OCI-LY7 (cell line): ENCODE measurements at regions not wholly inside any gene's neighbourhood (a gene's known extent, or its start where the extent isn't known, plus 50 kb on each side); places are given as distances from the start of the nearest gene placed in this dataset.

Experiments
- BruUV-seq: library from RNA; stranded (reverse); fragments of 400-500 nt; replicated peaks from 2 replicates; lab custom pipeline; 2021; lab: Mats Ljungman, UMichigan
- CTCF ChIA-PET: fragments of 300-600 bp; sonication (Branson Sonifier 250); formaldehyde crosslinking; loops from one replicate; lab custom pipeline; 2022; ENCODE audit warnings: antibody characterized with exemption; ENCODE audit not compliant: unreplicated experiment; lab: Charles Lee
- POLR2A ChIA-PET: fragments of 300-600 bp; sonication (Branson Sonifier 250); formaldehyde crosslinking; loops from one replicate; lab custom pipeline; 2022; ENCODE audit warnings: antibody characterized with exemption; lab: Charles Lee
- DNase-seq: peaks from one replicate; pipeline ENCODE4 v3.0.0-alpha.2; 2015; ENCODE audit warnings: low spot score
- H2AFZ ChIP-seq: fragments of 200-600 bp; sonication (generic), shearing (Covaris generic); 2 replicates; pipeline ENCODE4 v1.6.1; 2014; ENCODE audit warnings: mild to moderate bottlenecking, antibody characterized with exemption, low read length, moderate library complexity
- H3K27ac ChIP-seq: fragments of 200-600 bp; sonication (generic); 2 replicates; pipeline ENCODE4 v1.5.1; 2014; ENCODE audit warnings: mixed run types, low read depth, mild to moderate bottlenecking, moderate library complexity, low read length, inconsistent platforms; ENCODE audit not compliant: poor library complexity, severe bottlenecking
- H3K36me3 ChIP-seq: fragments of 200-600 bp; sonication (generic); 2 replicates; pipeline ENCODE4 v1.6.1; 2014; ENCODE audit warnings: mild to moderate bottlenecking, antibody characterized with exemption, low read length, moderate library complexity, mixed read lengths; ENCODE audit not compliant: insufficient read depth
- H3K4me1 ChIP-seq: fragments of 200-600 bp; sonication (generic); 2 replicates; pipeline ENCODE4 v1.5.1; 2014; ENCODE audit warnings: mild to moderate bottlenecking, low read length; ENCODE audit not compliant: insufficient read depth, poor library complexity, severe bottlenecking
- H3K4me2 ChIP-seq: fragments of 200-600 bp; sonication (generic); 2 replicates; pipeline ENCODE4 v1.6.1; 2014; ENCODE audit warnings: mild to moderate bottlenecking, low read length
- H3K4me3 ChIP-seq: fragments of 200-600 bp; sonication (generic); 2 replicates; pipeline ENCODE4 v1.5.1; 2014; ENCODE audit warnings: mild to moderate bottlenecking, low read depth, low read length; ENCODE audit not compliant: poor library complexity, severe bottlenecking
- H3K79me2 ChIP-seq: fragments of 200-600 bp; sonication (generic); 2 replicates; pipeline ENCODE4 v1.6.1; 2016; ENCODE audit warnings: low read depth, mild to moderate bottlenecking, low read length, moderate library complexity, mixed read lengths; ENCODE audit not compliant: insufficient read depth
- H3K9me2 ChIP-seq: fragments of 200-600 bp; sonication (generic); 2 replicates; pipeline ENCODE4 v1.6.1; 2016; ENCODE audit warnings: mild to moderate bottlenecking, low read length, mixed read lengths; ENCODE audit not compliant: insufficient read depth
- H3K9me3 ChIP-seq: fragments of 200-600 bp; sonication (generic); 2 replicates; pipeline ENCODE4 v1.6.1; 2014; ENCODE audit warnings: mild to moderate bottlenecking, mixed run types, low read length, mixed read lengths
- H4K20me1 ChIP-seq: fragments of 200-600 bp; sonication (generic); 2 replicates; pipeline ENCODE4 v1.6.1; 2014; ENCODE audit warnings: mild to moderate bottlenecking, antibody characterized with exemption, low read length, moderate library complexity, mixed read lengths; ENCODE audit not compliant: insufficient read depth
- EZH2phosphoT487 ChIP-seq: fragments of 200-600 bp; sonication (generic); IDR thresholded peaks from 2 replicates; pipeline ENCODE4 v1.6.1; 2018; ENCODE audit warnings: low read depth, borderline replicate concordance, mild to moderate bottlenecking, mixed run types, antibody characterized with exemption, low read length, moderate library complexity, mixed read lengths
- intact Hi-C: fragments of 100-400 bp; cut with micrococcal nuclease; formaldehyde crosslinking; loops from one replicate; pipeline ENCODE4 v1.10.0; 2022; ENCODE audit not compliant: unreplicated experiment
- TF ChIP-seq, protein P1 (sequence below): fragments of 200-600 bp; sonication (generic); conservative IDR thresholded peaks from 2 replicates; pipeline ENCODE4 v1.5.1; 2014; ENCODE audit warnings: mild to moderate bottlenecking, antibody characterized with exemption, low read length, moderate library complexity, mixed read lengths

DNA sequence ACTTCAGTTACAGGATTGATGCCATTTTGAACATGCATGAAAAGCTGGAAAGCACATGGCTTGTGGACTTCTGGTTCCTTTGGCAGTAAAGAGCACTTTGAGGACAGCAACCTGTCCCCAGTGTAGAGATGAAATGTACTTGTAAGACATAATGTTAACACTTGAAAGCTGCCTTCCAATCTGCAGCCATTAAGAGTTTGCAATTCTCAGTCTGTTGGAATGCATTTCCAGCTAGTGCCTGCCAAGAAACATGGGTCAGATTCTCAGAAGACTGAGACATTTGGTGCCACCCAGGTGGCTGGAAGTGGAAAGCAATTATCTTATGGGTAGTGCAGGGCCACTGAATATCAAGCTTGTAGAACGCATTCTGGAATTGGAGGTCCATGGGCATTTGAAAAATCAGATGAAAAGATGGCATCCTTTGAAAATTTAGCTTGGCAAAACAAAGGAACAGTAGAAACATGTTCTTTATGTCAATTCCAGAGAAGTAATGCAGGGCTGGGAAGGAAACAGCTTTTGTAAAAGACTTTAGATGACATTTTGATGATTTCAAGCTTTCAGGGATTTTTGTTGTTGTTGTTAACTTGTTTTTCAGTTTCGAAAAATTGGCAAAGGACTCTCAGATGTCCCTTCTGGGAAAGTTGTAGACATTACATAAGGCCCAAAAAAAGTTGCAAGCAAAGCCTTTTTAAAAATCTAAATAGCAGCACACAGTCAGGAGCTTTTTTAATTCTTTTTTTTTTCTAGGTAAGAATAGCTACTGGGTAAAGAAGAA, 147.0 kb downstream of the ABCA8 start:
- H3K36me3 ChIP-seq: no peaks in the 10 kb centered on the region
- POLR2A ChIA-PET: interaction anchor here (0.6 to 1.1 kb wide), 5 partner anchors 16 to 95 kb away, joined by 3 read pairs; no protein-coding TSS in a partner anchor
- BruUV-seq: no TSS peak

DNA sequence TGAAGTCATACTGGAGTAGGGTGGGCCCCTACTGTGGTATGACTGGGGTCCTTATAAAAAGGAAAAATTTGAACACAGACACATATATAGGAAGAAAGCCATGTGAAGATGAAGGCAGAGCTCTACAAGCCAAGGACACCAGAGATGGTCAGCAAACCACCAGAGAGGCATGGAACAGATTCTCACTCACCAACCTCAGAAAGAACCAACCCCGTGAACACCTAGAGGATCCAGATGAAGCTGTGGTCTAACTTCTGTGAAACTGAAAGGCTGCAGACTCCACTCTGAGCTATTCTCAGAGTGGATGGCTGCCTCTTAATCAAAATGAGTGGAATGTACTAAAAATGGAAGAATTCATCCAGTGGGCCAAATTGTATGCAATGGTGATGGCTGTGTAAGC, 149.6 kb downstream of the ABCA8 start:
- Histone ChIP-seq H3K27ac (no peak overlapping the region), H2AFZ (no peak overlapping the region), H3K4me3 (no peak overlapping the region), H3K9me2 (no peaks in the 10 kb centered on the region), H3K79me2 (no peaks in the 10 kb centered on the region), H3K36me3 (no peaks in the 10 kb centered on the region), H3K4me2 (no peak overlapping the region), H4K20me1 (no peaks in the 10 kb centered on the region), H3K4me1 (no peaks in the 10 kb centered on the region), H3K9me3 (no peaks in the 10 kb centered on the region)
- ChIA-PET CTCF (interaction anchor here (0.6 kb wide), 1 partner anchor 11 kb away, joined by 3 read pairs; no protein-coding TSS in a partner anchor), POLR2A (no interaction called here)
- no peak for DNase-seq
- TF ChIP-seq, protein P1, sequence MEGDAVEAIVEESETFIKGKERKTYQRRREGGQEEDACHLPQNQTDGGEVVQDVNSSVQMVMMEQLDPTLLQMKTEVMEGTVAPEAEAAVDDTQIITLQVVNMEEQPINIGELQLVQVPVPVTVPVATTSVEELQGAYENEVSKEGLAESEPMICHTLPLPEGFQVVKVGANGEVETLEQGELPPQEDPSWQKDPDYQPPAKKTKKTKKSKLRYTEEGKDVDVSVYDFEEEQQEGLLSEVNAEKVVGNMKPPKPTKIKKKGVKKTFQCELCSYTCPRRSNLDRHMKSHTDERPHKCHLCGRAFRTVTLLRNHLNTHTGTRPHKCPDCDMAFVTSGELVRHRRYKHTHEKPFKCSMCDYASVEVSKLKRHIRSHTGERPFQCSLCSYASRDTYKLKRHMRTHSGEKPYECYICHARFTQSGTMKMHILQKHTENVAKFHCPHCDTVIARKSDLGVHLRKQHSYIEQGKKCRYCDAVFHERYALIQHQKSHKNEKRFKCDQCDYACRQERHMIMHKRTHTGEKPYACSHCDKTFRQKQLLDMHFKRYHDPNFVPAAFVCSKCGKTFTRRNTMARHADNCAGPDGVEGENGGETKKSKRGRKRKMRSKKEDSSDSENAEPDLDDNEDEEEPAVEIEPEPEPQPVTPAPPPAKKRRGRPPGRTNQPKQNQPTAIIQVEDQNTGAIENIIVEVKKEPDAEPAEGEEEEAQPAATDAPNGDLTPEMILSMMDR: no peak
- TF ChIP-seq EZH2phosphoT487: no peak
- intact Hi-C loops: no loop called here
- no TSS peak for BruUV-seq

More for the DNA sequence above, 147.0 kb downstream of the ABCA8 start:
- no peak overlapping the region for H2AFZ ChIP-seq
- H3K9me3 ChIP-seq: no peaks in the 10 kb centered on the region
- no peaks in the 10 kb centered on the region for H3K79me2 ChIP-seq
- no peaks in the 10 kb centered on the region for H3K9me2 ChIP-seq
- no peak for DNase-seq
- H3K27ac ChIP-seq: no peak overlapping the region
- no peak overlapping the region for H3K4me3 ChIP-seq
- H3K4me1 ChIP-seq: no peaks in the 10 kb centered on the region
- no peak overlapping the region for H3K4me2 ChIP-seq
- no peaks in the 10 kb centered on the region for H4K20me1 ChIP-seq
- TF ChIP-seq, protein P1: no peak
- no peak for TF ChIP-seq EZH2phosphoT487
- intact Hi-C loops: no loop called here
- CTCF ChIA-PET: interaction anchor here (0.8 to 1.3 kb wide), 2 partner anchors 10 to 13 kb away, joined by 3 read pairs; no protein-coding TSS in a partner anchor
